Chondrocyte (in vitro differentiated cells): ENCODE measurements at regions not wholly inside any gene's neighbourhood (a gene's known extent, or its start where the extent isn't known, plus 50 kb on each side); places are given as distances from the start of the nearest gene placed in this dataset.
"Not testable (repeated sequence)": the region's sequence is repeated elsewhere in the genome, so short reads cannot be mapped to it uniquely, and the experiment has no call there.

Experiments used
- DNase-seq: peaks from one replicate; pipeline ENCODE4 v3.0.0; 2021; ENCODE audit warnings: mixed read lengths, low spot score
- H3K27ac Mint-ChIP-seq: one replicate; pipeline ENCODE4 v1.8.0; 2021; ENCODE audit warnings: mild to moderate bottlenecking, moderate library complexity, mixed read lengths; ENCODE audit not compliant: unreplicated experiment
- H3K27me3 Mint-ChIP-seq: 2 replicates; pipeline ENCODE4 v1.8.0; 2021; ENCODE audit warnings: low read depth, mixed read lengths
- H3K36me3 Mint-ChIP-seq: 2 replicates; pipeline ENCODE4 v1.8.0; 2021; ENCODE audit warnings: low read depth, mixed read lengths
- H3K4me1 Mint-ChIP-seq: 2 replicates; pipeline ENCODE4 v1.8.0; 2021; ENCODE audit warnings: low read depth, mild to moderate bottlenecking, mixed read lengths
- H3K4me3 Mint-ChIP-seq: one replicate; pipeline ENCODE4 v1.8.0; 2021; ENCODE audit warnings: mild to moderate bottlenecking, moderate library complexity, mixed read lengths; ENCODE audit not compliant: unreplicated experiment
- H3K9me3 Mint-ChIP-seq: 2 replicates; pipeline ENCODE4 v1.8.0; 2021; ENCODE audit warnings: low read depth, mixed read lengths
- TF ChIP-seq, protein P1 (sequence below): fragments of 200-600 bp; sonication (generic); IDR thresholded peaks from 2 replicates; pipeline ENCODE4 v1.5.0; 2021; ENCODE audit warnings: antibody characterized with exemption, mild to moderate bottlenecking, moderate library complexity

DNA sequence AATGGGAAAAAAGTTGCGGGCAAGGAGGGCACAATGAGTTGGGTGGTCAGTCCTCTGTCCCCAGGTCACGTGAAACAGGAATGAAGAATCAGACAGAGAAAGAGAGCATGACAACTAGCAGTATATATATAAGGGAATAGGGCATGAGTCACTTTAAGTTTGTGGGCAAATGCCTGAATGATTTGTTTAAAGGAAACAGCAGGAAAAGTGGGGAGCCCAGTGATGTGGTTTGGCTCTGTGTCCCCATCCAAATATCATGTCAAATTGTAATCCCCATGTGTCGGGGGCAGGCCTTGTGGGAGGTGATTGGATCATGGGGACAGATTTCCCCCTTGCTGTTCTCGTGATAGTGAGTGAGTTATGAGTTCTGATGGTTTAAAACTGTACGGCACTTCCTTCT is 195.3 kb upstream of the IGF1 start:
- Mint-ChIP-seq H3K27me3 (no peaks in the 10 kb centered on the region), H3K36me3 (peaks cover 6% of the 10 kb centered on the region), H3K27ac (peak overlapping the region; percentile 62), H3K9me3 (peaks cover 42% of the 10 kb centered on the region), H3K4me1 (no peaks in the 10 kb centered on the region), H3K4me3 (no peak overlapping the region)
- TF ChIP-seq, protein P1, sequence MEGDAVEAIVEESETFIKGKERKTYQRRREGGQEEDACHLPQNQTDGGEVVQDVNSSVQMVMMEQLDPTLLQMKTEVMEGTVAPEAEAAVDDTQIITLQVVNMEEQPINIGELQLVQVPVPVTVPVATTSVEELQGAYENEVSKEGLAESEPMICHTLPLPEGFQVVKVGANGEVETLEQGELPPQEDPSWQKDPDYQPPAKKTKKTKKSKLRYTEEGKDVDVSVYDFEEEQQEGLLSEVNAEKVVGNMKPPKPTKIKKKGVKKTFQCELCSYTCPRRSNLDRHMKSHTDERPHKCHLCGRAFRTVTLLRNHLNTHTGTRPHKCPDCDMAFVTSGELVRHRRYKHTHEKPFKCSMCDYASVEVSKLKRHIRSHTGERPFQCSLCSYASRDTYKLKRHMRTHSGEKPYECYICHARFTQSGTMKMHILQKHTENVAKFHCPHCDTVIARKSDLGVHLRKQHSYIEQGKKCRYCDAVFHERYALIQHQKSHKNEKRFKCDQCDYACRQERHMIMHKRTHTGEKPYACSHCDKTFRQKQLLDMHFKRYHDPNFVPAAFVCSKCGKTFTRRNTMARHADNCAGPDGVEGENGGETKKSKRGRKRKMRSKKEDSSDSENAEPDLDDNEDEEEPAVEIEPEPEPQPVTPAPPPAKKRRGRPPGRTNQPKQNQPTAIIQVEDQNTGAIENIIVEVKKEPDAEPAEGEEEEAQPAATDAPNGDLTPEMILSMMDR, result no peak
- no peak for DNase-seq

DNA sequence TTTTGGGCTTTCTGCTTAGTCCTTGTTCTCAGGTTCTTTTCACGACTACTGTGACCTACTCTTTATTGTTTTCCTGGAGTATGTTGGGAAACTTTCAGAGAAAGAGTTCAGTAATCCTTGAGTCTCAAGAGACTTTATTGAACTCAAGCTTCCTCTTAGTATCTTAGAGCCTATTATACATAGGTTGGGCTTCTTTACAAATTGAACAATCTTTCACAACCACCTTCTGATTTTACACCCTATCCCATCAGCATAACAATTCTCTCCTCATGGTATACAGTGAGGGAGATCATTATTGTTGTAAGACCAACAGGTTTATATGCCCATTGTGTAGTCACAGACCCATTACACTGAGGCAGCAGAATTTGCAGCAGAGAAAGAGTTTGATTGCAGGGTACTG is 193.2 kb upstream of the IGF1 start:
- Mint-ChIP-seq H3K4me3 (no peak overlapping the region), H3K4me1 (no peaks in the 10 kb centered on the region), H3K36me3 (peaks cover 5% of the 10 kb centered on the region), H3K9me3 (peaks cover 36% of the 10 kb centered on the region), H3K27me3 (no peaks in the 10 kb centered on the region), H3K27ac (no peak overlapping the region)
- TF ChIP-seq, protein P1, result no peak
- no peak for DNase-seq

DNA sequence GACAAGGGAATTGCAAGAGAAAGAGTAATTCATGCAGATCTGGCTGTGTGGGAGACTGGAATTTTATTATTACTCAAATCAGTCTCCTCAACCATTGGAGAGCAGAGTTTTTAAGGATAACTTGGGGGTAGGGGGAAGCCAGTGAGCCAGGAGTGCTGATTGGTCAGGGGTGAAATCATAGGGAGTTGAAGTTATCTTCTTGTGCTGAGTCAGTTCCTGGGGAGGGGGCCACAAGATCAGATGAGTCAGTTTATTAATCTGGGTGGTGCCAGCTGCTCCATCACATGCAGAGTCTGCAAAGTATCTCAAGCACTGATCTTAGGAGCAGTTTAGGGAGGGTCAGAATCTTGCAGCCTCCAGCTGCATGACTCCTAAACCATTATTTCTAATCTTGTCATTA is 191.8 kb upstream of the IGF1 start:
- H3K4me3 Mint-ChIP-seq, H3K27ac Mint-ChIP-seq, DNase-seq, H3K27me3 Mint-ChIP-seq, H3K4me1 Mint-ChIP-seq, H3K36me3 Mint-ChIP-seq: not testable (repeated sequence)
- peaks cover 36% of the 10 kb centered on the region for H3K9me3 Mint-ChIP-seq

DNA sequence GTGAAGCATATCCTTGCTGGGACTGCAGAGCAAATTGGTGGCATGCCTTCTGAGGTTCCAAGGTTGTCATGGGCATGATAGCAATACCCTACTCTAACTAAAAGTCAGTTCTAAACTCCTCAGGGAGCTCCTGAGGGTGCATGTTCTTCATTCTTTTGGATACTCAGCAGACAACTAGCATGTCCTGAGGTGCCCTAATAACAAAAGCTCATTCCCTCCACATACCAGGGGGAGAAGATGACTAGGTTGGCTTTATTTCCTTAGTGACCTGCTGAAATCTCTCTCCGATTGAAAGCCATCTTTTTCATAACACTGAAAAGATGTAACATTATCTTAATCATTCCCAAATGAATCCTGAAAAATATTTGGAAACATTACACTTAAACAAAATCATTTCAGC is 188.7 kb upstream of the IGF1 start:
- TF ChIP-seq, protein P1, result no peak
- H3K27ac Mint-ChIP-seq, result no peak overlapping the region
- no peak for DNase-seq
- H3K27me3 Mint-ChIP-seq, result no peaks in the 10 kb centered on the region
- peaks cover 5% of the 10 kb centered on the region for H3K36me3 Mint-ChIP-seq
- peaks cover 11% of the 10 kb centered on the region for H3K4me1 Mint-ChIP-seq
- peaks cover 25% of the 10 kb centered on the region for H3K9me3 Mint-ChIP-seq
- H3K4me3 Mint-ChIP-seq, result no peak overlapping the region

DNA sequence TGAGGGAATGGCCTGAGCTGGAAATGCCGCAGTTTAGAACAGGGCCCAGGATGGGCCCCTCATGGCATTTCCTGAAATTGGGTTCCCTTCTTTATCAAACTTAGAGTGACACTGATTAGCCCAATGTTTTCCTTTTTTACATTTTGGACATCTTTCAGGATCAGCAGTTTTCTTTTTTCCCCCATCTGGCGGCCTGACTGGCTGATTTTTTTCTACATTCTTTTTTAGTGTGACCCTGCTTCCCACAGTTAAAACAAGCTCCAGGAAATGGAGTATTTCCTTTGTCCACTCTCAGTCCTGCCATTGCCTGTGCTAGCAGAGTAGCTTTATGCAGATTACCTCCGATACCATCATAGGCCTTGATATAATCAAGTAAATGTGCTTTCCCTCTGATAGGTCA is 185.8 kb upstream of the IGF1 start:
- peaks cover 11% of the 10 kb centered on the region for H3K4me1 Mint-ChIP-seq
- H3K36me3 Mint-ChIP-seq, H3K4me3 Mint-ChIP-seq, H3K27me3 Mint-ChIP-seq, DNase-seq: not testable (repeated sequence)
- peaks cover 16% of the 10 kb centered on the region for H3K9me3 Mint-ChIP-seq
- peak overlapping the region; percentile 71 for H3K27ac Mint-ChIP-seq

DNA sequence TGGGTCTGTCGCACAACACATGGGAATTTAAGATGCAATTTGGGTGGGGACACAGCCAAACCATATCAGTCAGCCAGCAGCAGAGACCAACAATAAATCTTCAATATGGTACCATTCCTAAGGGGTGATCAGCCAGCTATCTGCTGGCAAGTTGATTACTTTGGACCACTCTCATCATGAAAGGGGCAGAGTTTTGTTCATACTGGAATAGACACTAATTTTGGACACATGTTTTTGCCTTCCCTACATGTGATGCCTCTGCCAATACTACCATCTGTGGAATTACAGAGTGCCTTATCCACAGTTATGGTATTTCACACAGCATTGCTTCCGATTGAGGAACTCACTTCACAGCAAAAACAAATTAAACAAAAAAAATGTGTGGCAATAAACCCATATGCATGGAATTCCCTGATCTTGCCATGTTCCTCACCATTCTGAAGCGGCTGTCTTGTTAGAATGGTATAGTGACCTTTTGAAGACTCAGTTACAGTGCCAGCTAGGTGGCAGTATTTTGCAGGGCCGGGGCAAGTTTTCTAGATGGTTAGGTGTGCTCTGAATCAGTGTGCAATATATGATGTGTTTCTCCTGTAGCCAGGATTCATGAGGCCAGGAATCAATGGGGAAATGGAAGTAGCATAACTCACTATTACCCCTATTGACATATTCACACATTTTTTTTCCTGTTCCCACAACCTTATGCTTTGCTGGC is 179.0 kb upstream of the IGF1 start:
- H3K36me3 Mint-ChIP-seq, result no peaks in the 10 kb centered on the region

More for the DNA sequence above, 179.0 kb upstream of the IGF1 start:
- Mint-ChIP-seq H3K27ac (no peak overlapping the region), H3K9me3 (peaks cover 23% of the 10 kb centered on the region), H3K27me3 (peaks cover 1% of the 10 kb centered on the region), H3K4me1 (no peaks in the 10 kb centered on the region), H3K4me3 (no peak overlapping the region)
- no peak for DNase-seq
- TF ChIP-seq, protein P1, result peak; percentile 30
